K562 (cell line): ENCODE measurements at regions not wholly inside any gene's neighbourhood (a gene's known extent, or its start where the extent isn't known, plus 50 kb on each side); places are given as distances from the start of the nearest gene placed in this dataset.
"Not testable (repeated sequence)": the region's sequence is repeated elsewhere in the genome, so short reads cannot be mapped to it uniquely, and the experiment has no call there.

Experiments
- ATAC-seq: fragments of 200-7000 bp; cut with Tn5 transposase; 3 replicates; pipeline ENCODE4 v1.9.1; 2020; ENCODE audit warnings: moderate library complexity
- BruUV-seq: library from RNA; stranded (reverse); fragments of 400-500 nt; replicated peaks from 2 replicates; lab custom pipeline; 2021; lab: Mats Ljungman, UMichigan
- CTCF ChIA-PET: fragments of 300-600 bp; formaldehyde crosslinking; extraction: SDS; loops from one replicate; lab custom pipeline; 2021; ENCODE audit warnings: low intra/inter-chr PET ratio; lab: Yijun Ruan, JAX
- POLR2A ChIA-PET: fragments of 300-600, 350-650 bp; sonication (Branson Sonifier 250); formaldehyde crosslinking; extraction: SDS; loops from one replicate; lab custom pipeline; 2021; ENCODE audit warnings: antibody characterized with exemption, inconsistent platforms; lab: Yijun Ruan, JAX
- DNase-seq, 4 experiments: peaks; one replicate each; pipeline versions ENCODE4 v3.0.0 to v3.0.0-alpha.2; 2011 to 2018; ENCODE audit warnings: low spot score in 3 of 4, mixed read lengths in 3 of 4; ENCODE audit errors: extremely low read depth in 1 of 4
- FAIRE-seq: peaks from 2 replicates; lab custom pipeline; 2011; peaks lifted over from hg19 to GRCh38; lab: Jason Lieb, UNC
- H2AFZ ChIP-seq: 2 replicates; pipeline ENCODE4 v1.6.0; 2011; ENCODE audit warnings: low read depth, low read length, control low read depth, inconsistent platforms
- H3K27ac ChIP-seq: fragments of 200-600 bp; 3 replicates; pipeline ENCODE4 v1.8.0; 2011; ENCODE audit warnings: low read depth, mild to moderate bottlenecking, control low read depth, inconsistent platforms, low read length, moderate library complexity, mixed read lengths; ENCODE audit errors: extremely low read depth
- H3K27me3 ChIP-seq, 2 experiments: fragments of 300-600 bp in 1 of 2; 2 replicates in 1 of 2; 3 replicates in 1 of 2; pipeline versions ENCODE4 v1.6.0 to v1.8.0; 2011; ENCODE audit warnings: inconsistent platforms in 2 of 2, low read length in 2 of 2, mild to moderate bottlenecking in 1 of 2, mixed read lengths in 1 of 2, moderate library complexity in 1 of 2; ENCODE audit not compliant: control insufficient read depth in 2 of 2, insufficient read depth in 2 of 2
- H3K36me3 ChIP-seq: fragments of 300-600 bp; 3 replicates; pipeline ENCODE4 v1.8.0; 2011; ENCODE audit warnings: mild to moderate bottlenecking, low read length, inconsistent platforms; ENCODE audit not compliant: control insufficient read depth, insufficient read depth
- H3K4me1 ChIP-seq, 2 experiments: fragments of 200-600 bp in 1 of 2; replicated peaks in 1 of 2; 2 replicates in 1 of 2; 3 replicates in 1 of 2; pipeline versions ENCODE4 v1.5.1 to v1.8.0; 2011; ENCODE audit warnings: inconsistent platforms in 2 of 2, low read length in 2 of 2, mild to moderate bottlenecking in 1 of 2, mixed read lengths in 1 of 2, moderate library complexity in 1 of 2; ENCODE audit not compliant: control insufficient read depth in 2 of 2, insufficient read depth in 2 of 2
- H3K4me2 ChIP-seq: 2 replicates; pipeline ENCODE4 v1.6.1; 2011; ENCODE audit warnings: low read length, control low read depth, inconsistent platforms, mixed read lengths; ENCODE audit not compliant: insufficient read depth
- H3K4me3 ChIP-seq: fragments of 200-600 bp; sonication (generic), shearing (Covaris generic); 2 replicates; pipeline ENCODE4 v1.5.1; 2016; ENCODE audit warnings: control low read depth, inconsistent platforms
- H3K79me2 ChIP-seq: fragments of 200-600 bp; 3 replicates; pipeline ENCODE4 v1.8.0; 2011; ENCODE audit warnings: low read length, inconsistent platforms; ENCODE audit not compliant: control insufficient read depth, insufficient read depth
- H3K9ac ChIP-seq, 2 experiments: 2 replicates each; pipeline versions ENCODE4 v1.6.0 to v1.6.1; 2011; ENCODE audit warnings: low read depth in 2 of 2, low read length in 2 of 2, control low read depth in 1 of 2, inconsistent platforms in 1 of 2, mild to moderate bottlenecking in 1 of 2, mixed read lengths in 1 of 2; ENCODE audit not compliant: insufficient read depth in 1 of 2
- H3K9me1 ChIP-seq: one replicate; pipeline ENCODE4 v1.6.0; 2011; ENCODE audit warnings: inconsistent platforms, mild to moderate bottlenecking, low read length, moderate library complexity; ENCODE audit not compliant: control insufficient read depth, insufficient read depth
- H3K9me3 ChIP-seq: replicated peaks from 2 replicates; pipeline ENCODE4 v1.5.1; 2011; ENCODE audit warnings: low read depth, low read length, inconsistent platforms; ENCODE audit not compliant: control insufficient read depth, insufficient read depth
- H4K20me1 ChIP-seq: replicated peaks from 2 replicates; pipeline ENCODE4 v1.6.1; 2011; ENCODE audit warnings: low read length, inconsistent platforms, mixed read lengths; ENCODE audit not compliant: control insufficient read depth, insufficient read depth
- CEBPB ChIP-seq: fragments of 450-650 bp; IDR thresholded peaks from 2 replicates; pipeline ENCODE4 v1.6.1; 2016; ENCODE audit warnings: missing genetic modification characterization, missing compliant biosample characterization
- CEBPG ChIP-seq, 3 experiments: fragments of 200-800 bp in 1 of 3; sonication (Bioruptor generic) in 1 of 3; sonication (generic) in 1 of 3; formaldehyde crosslinking in 1 of 3; IDR thresholded peaks in 2 of 3; conservative IDR thresholded peaks in 1 of 3; 2 replicates each; pipeline versions ENCODE4 v1.6.1 to v1.8.0; 2016 to 2022; ENCODE audit warnings: missing compliant biosample characterization in 2 of 3, missing genetic modification characterization in 2 of 3, mild to moderate bottlenecking in 1 of 3, missing genetic modification reagents in 1 of 3
- WGBS: fragments of 100-300 bp; shearing (Covaris generic); methylation state at CpG from one replicate; pipeline ENCODE4 v1.1.6; 2016; ENCODE audit warnings: low coverage, mixed read lengths; ENCODE audit not compliant: insufficient coverage; ENCODE audit errors: missing lambda C conversion rate; 5-methylcytosine and 5-hydroxymethylcytosine counted together
- in situ Hi-C: fragments of 300-500 bp; cut with MboI; formaldehyde crosslinking; loops from 4 replicates; pipeline ENCODE4 v1.15.0; 2018; ENCODE audit warnings: inconsistent platforms, mixed read lengths
- intact Hi-C: fragments of 100-400 bp; cut with micrococcal nuclease; formaldehyde crosslinking; loops from 2 replicates; pipeline ENCODE4 v1.14.2; 2022

DNA sequence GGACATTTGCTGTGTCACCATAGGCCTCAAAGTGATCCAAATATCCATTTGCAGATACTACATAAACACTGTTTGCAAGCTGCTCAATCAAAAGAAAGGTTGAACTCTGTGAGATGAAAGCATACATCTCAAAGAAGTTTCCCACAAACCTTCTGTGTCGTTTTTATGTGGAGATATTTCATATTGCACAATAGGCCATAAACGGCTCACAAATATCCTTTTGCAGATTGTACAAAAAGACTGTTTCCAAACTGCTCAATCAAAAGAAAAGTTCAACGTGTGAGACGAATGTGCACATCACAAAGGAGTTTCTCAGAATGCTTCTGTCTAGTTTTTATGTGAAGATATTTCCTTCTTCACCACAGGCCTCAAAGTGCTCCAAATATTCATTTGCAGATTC is 1857.4 kb downstream of the UQCRFS1 start:
- intact Hi-C loops; BruUV-seq; H2AFZ ChIP-seq; H3K27ac ChIP-seq; H3K4me2 ChIP-seq; TF ChIP-seq CEBPG (CRISPR knock-in tag; IDR thresholded peaks at IDR 0.05): not testable (repeated sequence)
- WGBS, result 0% methylated on average over 4 of the region's 4 CpGs
- TF ChIP-seq CEBPG (tag; conservative IDR thresholded peaks at IDR 0.05 in 1 of 2, IDR thresholded peaks at IDR 0.05 in 1 of 2) (peak in 1 of 2 experiments; percentile 73; a peak in 2 of 4 replicates), CEBPB (tag) (peak; percentile 61)
- TF ChIP-seq, all 486 proteins: peak for 2; not testable (repeated sequence) for 484
- POLR2A ChIA-PET, H3K4me3 ChIP-seq, H3K9me1 ChIP-seq, FAIRE-seq, H3K9ac ChIP-seq, H4K20me1 ChIP-seq, H3K9me3 ChIP-seq, ATAC-seq, CTCF ChIA-PET, H3K36me3 ChIP-seq, in situ Hi-C loops, H3K27me3 ChIP-seq, H3K79me2 ChIP-seq, DNase-seq, H3K4me1 ChIP-seq: not testable (repeated sequence)
